Stimulated activated naive CD8-positive, alpha-beta T cell treated with anti-CD3 and anti-CD28 coated beads, Interleukin-15, Interleukin-2, amounts not matched to agents 100 U/mL and 50 U/mL, for 24 hours (primary cell): ENCODE measurements at regions not wholly inside any gene's neighbourhood (a gene's known extent, or its start where the extent isn't known, plus 50 kb on each side); places are given as distances from the start of the nearest gene placed in this dataset.
"Not testable (repeated sequence)": the region's sequence is repeated elsewhere in the genome, so short reads cannot be mapped to it uniquely, and the experiment has no call there.

Experiments
- ATAC-seq: fragments of 150-1000 bp; cut with Tn5 transposase; one replicate; pipeline ENCODE4 v1.10.0; 2021
- DNase-seq: peaks from one replicate; pipeline ENCODE4 v3.0.0; 2021

GRCh38 chr1:229156872-229157271 is 114.0 kb upstream of the RAB4A start:
- no peak for DNase-seq
- ATAC-seq: no peak

GRCh38 chr1:229157480-229157879 is 113.4 kb upstream of the RAB4A start:
- ATAC-seq (no peak), DNase-seq (no peak)

DNA sequence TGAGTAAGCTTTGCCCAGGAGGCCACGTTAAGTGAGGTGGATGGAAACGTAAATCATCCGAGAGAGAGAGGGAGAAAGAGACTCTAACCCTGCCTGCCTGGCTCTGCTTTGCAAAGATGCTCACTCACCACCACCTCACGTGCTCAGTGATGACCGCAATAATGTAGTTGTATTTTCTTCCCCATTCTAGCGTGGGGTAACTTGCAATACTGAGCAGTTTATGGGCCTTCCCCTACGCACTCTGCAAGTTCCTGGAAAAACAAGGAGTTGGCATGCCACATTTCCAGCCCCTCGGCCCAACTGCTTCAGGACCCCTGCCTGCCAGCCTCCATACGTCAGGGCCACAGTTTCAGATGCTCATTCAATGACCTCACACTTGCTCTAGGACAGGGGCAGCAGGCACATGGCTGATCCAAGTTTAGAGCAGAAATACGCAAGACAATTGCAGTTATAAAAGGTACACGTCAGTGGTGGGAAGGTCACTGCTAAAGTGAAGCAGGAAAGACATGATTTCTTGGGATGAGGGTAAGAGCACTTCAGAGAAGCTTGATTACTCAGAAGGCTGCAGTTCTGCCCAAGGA is 112.5 kb upstream of the RAB4A start:
- DNase-seq (no peak), ATAC-seq (no peak)

DNA sequence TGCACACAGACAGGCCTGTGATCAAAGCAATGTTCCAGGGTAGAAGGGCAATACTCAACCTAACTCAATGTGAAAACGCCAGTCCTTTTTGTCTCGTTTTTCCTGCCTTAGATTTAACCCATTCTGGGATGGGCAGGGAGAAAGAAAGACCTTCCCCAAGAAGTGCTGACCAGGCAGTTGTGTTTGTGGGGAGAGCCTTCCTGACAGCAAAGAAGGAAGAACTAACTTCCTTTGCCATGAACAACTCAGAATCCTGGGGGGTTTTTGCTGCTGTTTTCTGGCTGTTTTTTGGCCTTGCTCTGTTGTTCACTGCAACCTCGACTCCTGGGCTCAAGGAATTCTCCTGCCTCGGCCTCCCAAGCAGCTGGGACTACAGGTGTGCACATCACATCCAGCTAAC is 112.0 kb upstream of the RAB4A start:
- no peak for DNase-seq
- ATAC-seq: no peak

GRCh38 chr1:229159668-229160544 is 111.0 kb upstream of the RAB4A start:
- DNase-seq (no peak), ATAC-seq (no peak)

- ATAC-seq (peak; percentile 15), DNase-seq (no peak)
Observed at GRCh38 chr1:229161740-229162139, 109.2 kb upstream of the RAB4A start.

DNA sequence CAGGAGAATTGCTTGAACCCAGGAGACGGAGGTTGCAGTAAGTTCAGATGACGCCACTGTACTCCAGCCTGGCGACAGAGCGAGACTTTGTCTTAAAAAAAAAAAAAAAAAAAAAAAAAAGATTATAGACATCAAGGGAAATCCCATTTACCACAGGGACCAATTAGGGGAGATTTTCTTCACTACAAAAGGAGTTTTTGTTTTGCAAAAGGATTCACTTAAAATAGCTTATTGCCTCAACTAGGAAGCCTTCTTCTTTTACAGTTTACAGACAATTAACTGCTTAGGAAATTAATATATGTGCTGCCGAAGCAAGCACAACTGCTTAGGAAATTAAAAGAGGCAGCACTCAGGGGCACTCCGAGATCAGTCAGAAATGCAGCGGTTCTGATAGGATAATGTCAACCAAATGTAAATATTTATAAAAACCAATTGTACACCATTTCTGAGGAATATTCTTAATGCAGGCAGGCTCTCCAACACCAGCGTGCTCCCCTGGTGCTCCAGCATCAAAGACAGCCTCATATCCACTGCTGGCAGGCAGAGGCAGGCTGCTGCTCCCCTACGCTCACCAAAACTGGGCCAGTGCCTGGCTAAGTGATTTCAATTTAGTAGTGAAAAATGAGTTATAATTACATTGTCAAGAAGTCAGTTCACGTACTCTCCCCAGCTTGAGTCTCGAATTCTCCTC is 107.9 kb upstream of the RAB4A start:
- no peak for ATAC-seq
- no peak for DNase-seq

- DNase-seq: no peak
- ATAC-seq: peak; percentile 70
Observed at GRCh38 chr1:229164348-229164747, 106.6 kb upstream of the RAB4A start.

DNA sequence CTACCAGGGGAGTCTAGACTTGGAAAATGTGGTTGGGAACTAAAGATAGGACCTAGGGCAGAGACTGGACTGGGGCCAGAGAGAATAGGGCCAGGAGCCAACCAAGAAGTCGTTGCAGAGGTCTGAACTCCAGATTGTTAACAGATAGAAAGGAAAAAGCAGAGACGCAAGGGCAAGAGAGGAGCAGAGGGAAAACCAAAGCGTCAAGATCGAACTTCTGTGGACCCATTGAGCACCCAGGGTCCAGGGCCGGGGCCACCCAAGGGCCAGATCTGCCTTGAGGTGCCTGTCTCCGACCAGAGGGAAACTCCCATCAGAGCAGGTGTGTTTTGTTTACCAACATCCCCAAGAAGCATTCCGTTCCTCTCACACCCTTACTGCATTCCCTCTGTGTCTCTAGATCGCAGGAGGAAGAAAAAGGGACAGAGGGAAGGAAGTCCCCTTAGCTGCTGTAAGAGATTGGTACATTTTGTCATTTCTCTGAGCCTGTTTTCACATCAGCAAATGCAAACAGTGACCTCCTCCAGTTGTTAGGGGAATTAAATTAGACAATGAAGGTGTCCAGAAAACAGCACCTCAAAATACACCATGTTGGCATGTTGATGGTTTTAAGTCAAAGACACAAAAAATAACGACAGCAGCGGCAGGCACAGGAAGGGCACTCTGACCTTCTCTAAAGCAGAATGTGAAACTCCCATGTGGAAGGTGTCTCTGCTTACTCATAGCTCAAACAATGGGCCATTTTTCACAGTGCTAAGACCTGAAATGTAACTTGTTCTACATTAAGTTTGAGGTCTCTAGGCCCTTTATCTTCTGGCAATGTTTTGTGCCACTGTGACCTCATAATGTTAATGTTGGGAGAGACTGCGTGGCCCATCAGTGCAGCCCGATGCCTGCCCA is 105.8 kb upstream of the RAB4A start:
- peak; percentile 61 for ATAC-seq
- DNase-seq: no peak

- no peak for ATAC-seq
Observed at GRCh38 chr1:229167318-229167717, 103.6 kb upstream of the RAB4A start.

GRCh38 chr1:229169399-229169798 is 101.5 kb upstream of the RAB4A start:
- no peak for ATAC-seq
- DNase-seq: no peak

More at GRCh38 chr1:229167318-229167717, 103.6 kb upstream of the RAB4A start:
- DNase-seq: no peak

DNA sequence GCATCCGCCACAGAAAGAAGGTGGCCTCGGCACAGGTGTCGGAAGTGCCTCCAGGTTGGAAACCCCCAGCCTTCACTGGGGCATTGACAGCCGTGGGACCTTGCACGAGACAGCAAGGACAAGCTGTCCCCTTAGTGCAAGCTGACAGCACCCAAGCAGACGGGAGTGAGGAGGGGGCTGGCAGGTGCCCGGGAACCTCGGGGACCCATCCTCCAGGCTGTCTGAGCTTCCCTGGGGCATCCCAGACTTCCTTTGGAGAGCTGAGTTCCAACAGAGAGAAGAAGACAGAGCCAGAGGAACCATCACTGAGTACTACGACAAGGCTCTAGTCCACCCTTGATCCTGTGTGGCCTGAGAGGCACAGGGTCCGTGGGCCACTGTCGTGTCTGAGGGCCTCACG is 100.6 kb upstream of the RAB4A start:
- ATAC-seq (no peak), DNase-seq (no peak)

DNA sequence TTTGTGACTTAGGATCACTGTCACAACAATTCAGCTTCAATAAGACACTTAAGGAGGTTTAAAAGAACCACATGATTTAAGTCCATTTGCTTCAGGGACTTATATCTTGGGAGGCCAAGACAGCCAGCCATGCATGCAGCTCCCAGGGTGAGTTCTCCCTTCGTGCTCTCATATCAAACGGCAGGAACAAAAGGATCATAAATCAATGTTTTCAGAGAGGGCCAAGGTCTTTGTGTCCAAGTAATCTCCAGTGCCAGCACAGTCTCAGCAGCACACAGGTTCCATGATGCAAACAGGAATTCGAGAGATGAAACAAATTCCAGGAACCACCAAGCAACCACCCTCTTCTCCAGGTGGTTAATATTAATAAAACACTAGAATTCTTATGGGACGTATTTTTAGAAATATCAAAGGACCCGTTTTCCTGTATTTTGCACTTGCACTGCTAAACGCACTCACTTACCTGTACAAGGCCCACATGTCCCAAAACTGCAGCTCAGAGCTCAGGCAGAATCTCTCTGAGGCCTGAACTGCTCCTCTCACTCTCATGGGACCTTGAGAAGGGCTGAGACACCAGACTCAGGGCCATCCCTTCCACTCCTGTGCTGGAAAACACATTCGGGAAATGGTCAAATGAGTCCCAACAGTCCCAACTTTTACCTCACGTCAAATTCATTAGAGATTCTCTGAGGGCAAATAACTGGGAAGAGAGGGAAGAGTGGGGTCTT is 100.0 kb upstream of the RAB4A start:
- ATAC-seq: no peak
- no peak for DNase-seq

DNA sequence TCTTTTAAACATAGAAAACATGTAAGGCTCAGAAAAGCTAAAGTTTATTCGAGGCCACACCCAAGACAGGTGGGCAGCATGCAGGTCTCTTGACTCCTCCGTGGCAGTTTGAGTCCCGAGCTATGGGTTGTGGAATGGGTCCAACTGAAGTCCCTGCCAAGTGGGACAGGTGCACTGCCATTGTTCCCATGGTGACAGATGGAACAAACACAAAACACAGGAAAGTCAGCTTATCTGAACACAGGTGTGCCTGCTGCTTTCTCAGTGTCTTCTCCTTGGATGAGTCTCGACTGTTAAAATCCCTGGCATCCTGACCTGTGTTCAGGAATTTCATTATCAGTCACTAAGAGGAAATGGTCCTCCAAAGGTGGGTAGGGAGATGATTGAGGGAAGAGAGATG is 99.0 kb upstream of the RAB4A start:
- no peak for ATAC-seq
- no peak for DNase-seq

GRCh38 chr1:229173491-229174476 is 97.1 kb upstream of the RAB4A start:
- DNase-seq, ATAC-seq: not testable (repeated sequence)

DNA sequence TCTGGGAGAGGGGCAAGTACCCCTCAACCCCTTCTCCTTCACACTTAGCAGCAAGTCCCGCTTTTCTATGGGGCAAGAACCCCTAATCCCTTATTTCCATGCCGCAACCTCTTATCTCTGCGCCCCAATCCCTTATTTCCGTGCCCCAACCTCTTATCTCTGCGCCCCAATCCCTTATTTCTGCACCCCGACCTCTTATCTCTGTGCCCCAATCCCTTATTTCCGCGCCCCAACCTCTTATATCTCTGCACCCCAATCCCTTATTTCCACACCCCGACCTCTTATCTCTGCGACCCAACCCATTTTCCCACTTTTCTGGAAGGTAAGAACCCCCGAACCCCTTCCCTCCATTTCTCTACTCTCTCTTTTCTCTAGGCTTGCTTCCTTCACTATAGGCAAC is 95.6 kb upstream of the RAB4A start:
- not testable (repeated sequence) for ATAC-seq

GRCh38 chr1:229176457-229176856 is 94.5 kb upstream of the RAB4A start:
- DNase-seq, ATAC-seq: not testable (repeated sequence)

More for the DNA sequence above, 95.6 kb upstream of the RAB4A start:
- not testable (repeated sequence) for DNase-seq

DNA sequence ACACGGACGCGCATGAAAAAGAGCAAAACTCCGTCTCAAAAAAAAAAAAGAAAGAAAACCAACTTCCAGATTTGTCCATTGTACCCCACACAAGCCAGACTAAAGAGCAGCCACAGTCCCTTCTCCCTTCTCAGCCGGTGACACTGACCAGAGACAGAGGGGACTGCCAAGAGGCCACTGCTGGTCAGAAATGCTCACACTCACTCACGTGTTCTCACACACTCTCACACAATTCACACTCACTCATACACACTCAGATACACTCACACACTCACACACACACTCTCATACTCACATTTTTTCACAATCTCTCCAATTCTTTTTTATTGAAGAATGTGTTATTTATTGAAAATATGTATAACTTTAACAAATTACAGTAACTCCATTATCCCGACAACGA is 90.8 kb upstream of the RAB4A start:
- DNase-seq: no peak
- no peak for ATAC-seq

GRCh38 chr1:229181419-229181818 is 89.5 kb upstream of the RAB4A start:
- ATAC-seq (no peak), DNase-seq (no peak)

GRCh38 chr1:229183588-229183987 is 87.3 kb upstream of the RAB4A start:
- ATAC-seq: no peak
- DNase-seq: no peak
